ENCODE measurements at regions not wholly inside any gene's neighbourhood (a gene's known extent, or its start where the extent isn't known, plus 50 kb on each side); places are given as distances from the start of the nearest gene placed in this dataset.
"Not testable (repeated sequence)": the region's sequence is repeated elsewhere in the genome, so short reads cannot be mapped to it uniquely, and the experiment has no call there.

DNA sequence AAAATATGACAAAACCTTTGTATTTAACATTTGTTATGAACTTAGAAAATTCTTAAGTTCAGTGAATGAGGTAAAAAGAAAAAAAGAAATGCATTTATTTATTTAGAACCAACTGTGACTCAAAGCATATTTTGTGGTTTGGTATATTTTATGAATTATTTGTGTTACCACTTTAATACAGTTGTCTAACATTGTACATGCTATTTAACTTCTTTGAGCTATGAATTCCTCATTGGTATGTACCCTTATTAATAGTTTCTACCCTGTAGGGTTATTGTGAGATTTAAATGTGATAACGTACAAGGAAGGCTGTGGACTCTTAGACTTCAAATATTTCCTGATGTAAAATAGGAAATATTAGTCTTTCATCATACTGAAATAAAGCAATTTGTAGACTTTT, 162.6 kb downstream of the MMUT start:
- intact Hi-C loops (cut with micrococcal nuclease), result no loop called here
- DNase-seq (no peak), ATAC-seq (no peak)
- H3K9me3 Mint-ChIP-seq, result no peaks in the 10 kb centered on the region
- H3K4me1 Mint-ChIP-seq (ENCODE audit: low read depth), result no peaks in the 10 kb centered on the region
- TF ChIP-seq, protein P1, sequence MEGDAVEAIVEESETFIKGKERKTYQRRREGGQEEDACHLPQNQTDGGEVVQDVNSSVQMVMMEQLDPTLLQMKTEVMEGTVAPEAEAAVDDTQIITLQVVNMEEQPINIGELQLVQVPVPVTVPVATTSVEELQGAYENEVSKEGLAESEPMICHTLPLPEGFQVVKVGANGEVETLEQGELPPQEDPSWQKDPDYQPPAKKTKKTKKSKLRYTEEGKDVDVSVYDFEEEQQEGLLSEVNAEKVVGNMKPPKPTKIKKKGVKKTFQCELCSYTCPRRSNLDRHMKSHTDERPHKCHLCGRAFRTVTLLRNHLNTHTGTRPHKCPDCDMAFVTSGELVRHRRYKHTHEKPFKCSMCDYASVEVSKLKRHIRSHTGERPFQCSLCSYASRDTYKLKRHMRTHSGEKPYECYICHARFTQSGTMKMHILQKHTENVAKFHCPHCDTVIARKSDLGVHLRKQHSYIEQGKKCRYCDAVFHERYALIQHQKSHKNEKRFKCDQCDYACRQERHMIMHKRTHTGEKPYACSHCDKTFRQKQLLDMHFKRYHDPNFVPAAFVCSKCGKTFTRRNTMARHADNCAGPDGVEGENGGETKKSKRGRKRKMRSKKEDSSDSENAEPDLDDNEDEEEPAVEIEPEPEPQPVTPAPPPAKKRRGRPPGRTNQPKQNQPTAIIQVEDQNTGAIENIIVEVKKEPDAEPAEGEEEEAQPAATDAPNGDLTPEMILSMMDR (IDR thresholded peaks at IDR 0.05), result no peak
- ChIA-PET CTCF (no interaction called here), POLR2A (no interaction called here)
- H3K4me3 Mint-ChIP-seq, result no peak overlapping the region
- no peak overlapping the region for H3K27ac Mint-ChIP-seq
- no peaks in the 10 kb centered on the region for H3K36me3 Mint-ChIP-seq (ENCODE audit: low read depth)
- no peaks in the 10 kb centered on the region for H3K27me3 Mint-ChIP-seq

DNA sequence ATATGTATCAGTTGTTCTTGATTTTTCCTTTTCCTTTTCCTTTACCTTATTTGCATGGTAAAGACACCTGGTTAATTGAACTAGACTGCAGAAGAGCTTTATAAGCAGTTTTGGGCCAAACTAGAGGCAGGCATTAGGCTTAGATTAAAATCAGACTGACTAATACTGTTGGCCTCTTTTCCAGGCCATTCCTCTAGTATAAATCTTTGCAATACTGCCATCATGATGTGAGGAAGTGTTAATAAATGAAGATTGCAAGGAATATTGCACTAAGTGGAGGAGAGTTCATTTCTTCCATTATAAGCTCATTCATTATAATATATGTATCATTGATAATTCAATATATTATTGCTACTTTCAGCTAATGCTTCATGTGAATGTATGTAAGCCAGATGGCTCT, 163.8 kb downstream of the MMUT start:
- Mint-ChIP-seq H3K27ac (no peak overlapping the region), H3K27me3 (no peaks in the 10 kb centered on the region), H3K4me3 (no peak overlapping the region), H3K36me3 (ENCODE audit: low read depth) (no peaks in the 10 kb centered on the region), H3K4me1 (ENCODE audit: low read depth) (no peaks in the 10 kb centered on the region), H3K9me3 (no peaks in the 10 kb centered on the region)
- ChIA-PET POLR2A (no interaction called here), CTCF (no interaction called here)
- ATAC-seq (no peak), DNase-seq (no peak)
- intact Hi-C loops (cut with micrococcal nuclease), result no loop called here
- TF ChIP-seq, protein P1 (IDR thresholded peaks at IDR 0.05), result no peak

DNA sequence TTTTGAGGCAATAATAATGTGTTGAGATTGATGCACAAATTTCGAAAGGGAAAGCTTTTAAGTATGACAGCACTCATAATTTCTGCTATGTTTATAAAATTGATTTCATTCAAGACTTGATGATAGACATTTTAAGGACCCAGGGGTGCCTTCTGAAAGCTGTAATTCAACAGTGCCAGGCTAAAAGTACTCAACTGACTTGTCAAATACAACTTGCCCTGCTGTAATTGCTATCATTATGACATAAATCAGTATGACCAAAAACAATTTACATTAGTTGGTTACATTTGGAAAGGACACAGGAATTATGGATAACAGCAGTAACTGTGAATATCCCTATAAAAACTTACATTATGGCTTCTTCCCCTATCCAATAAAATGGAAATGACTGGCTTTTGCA, 178.9 kb downstream of the MMUT start:
- POLR2A ChIA-PET, result no interaction called here
- Mint-ChIP-seq H3K9me3 (no peaks in the 10 kb centered on the region), H3K4me1 (ENCODE audit: low read depth) (no peaks in the 10 kb centered on the region), H3K4me3 (no peak overlapping the region), H3K27me3 (no peaks in the 10 kb centered on the region), H3K36me3 (ENCODE audit: low read depth) (no peaks in the 10 kb centered on the region), H3K27ac (no peak overlapping the region)
- TF ChIP-seq, protein P1 (IDR thresholded peaks at IDR 0.05), result no peak
- intact Hi-C loops (cut with micrococcal nuclease), result no loop called here
- CTCF ChIA-PET, result no interaction called here
- DNase-seq (no peak), ATAC-seq (no peak)

DNA sequence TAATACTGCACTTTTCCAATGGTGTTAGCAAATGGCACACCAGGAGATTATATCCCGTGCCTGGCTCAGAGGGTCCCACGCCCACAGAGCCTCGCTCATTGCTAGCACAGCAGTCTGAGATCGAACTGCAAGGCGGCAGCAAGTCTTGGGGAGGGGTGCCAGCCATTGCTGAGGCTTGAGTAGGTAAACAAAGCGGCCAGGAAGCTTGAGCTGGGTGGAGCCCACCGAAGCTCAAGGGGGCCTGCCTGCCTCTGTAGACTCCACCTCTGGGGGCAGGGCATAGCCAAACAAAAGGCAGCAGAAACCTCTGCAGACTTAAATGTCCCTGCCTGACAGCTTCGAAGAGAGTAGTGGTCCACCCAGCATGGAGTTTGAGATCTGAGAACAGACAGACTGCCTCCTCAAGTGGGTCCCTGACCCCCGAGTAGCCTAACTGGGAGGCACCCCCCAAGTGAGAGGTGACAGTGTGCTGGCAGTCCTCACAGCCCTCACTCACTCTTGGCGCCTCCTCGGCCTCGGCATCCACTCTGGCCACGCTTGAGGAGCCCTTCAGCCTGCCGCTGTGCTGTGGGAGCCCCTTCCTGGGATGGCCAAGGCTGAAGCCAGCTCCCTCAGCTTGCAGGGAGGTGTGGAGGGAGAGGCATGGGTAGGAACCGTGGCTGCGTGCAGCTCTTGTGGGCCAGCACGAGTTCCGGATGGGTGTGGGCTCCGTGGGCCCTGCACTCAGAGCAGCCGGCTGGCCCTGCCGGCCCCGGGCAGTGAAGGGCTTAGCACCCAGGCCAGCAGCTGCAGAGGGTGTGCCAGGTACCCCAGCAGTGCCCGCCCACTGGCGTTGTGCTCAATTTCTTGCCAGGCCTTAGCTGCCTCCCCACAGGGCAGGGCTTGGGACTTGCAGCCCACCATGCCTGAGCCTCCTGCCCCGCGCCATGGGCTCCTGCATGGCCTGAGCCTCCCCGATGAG, 188.0 kb downstream of the MMUT start:
- intact Hi-C loops (cut with micrococcal nuclease); H3K27ac Mint-ChIP-seq; H3K4me3 Mint-ChIP-seq; DNase-seq; POLR2A ChIA-PET; CTCF ChIA-PET; H3K4me1 Mint-ChIP-seq (ENCODE audit: low read depth); H3K27me3 Mint-ChIP-seq; H3K9me3 Mint-ChIP-seq; H3K36me3 Mint-ChIP-seq (ENCODE audit: low read depth); ATAC-seq: not testable (repeated sequence)

GRCh38 chr6:49269190-49269589, 193.9 kb downstream of the MMUT start:
- no peak for ATAC-seq
- intact Hi-C loops (cut with micrococcal nuclease), result no loop called here
- Mint-ChIP-seq H3K4me3 (no peak overlapping the region), H3K27ac (no peak overlapping the region), H3K9me3 (no peaks in the 10 kb centered on the region), H3K36me3 (ENCODE audit: low read depth) (no peaks in the 10 kb centered on the region), H3K4me1 (ENCODE audit: low read depth) (no peaks in the 10 kb centered on the region), H3K27me3 (no peaks in the 10 kb centered on the region)
- TF ChIP-seq, protein P1 (IDR thresholded peaks at IDR 0.05), result no peak
- ChIA-PET CTCF (no interaction called here), POLR2A (no interaction called here)
- DNase-seq, result no peak
